DND-41 (cell line): ENCODE measurements at regions not wholly inside any gene's neighbourhood (a gene's known extent, or its start where the extent isn't known, plus 50 kb on each side); places are given as distances from the start of the nearest gene placed in this dataset.

Source experiments
- ATAC-seq: fragments of 200-7000 bp; cut with Tn5 transposase; 3 replicates; pipeline ENCODE4 v1.9.1; 2021; ENCODE audit warnings: low read depth; ENCODE audit not compliant: insufficient read depth
- DNase-seq: peaks from one replicate; pipeline ENCODE4 v3.0.0-alpha.2; 2020
- H2AFZ ChIP-seq: 2 replicates; pipeline ENCODE4 v1.6.0; 2012; ENCODE audit warnings: low read depth, low read length
- H3K27ac ChIP-seq: 2 replicates; pipeline ENCODE4 v1.5.1; 2012; ENCODE audit warnings: low read length, inconsistent platforms
- H3K27me3 ChIP-seq: fragments of 200-600 bp; sonication (generic); 2 replicates; pipeline ENCODE4 v1.6.0; 2012; ENCODE audit warnings: low read length, mild to moderate bottlenecking, inconsistent platforms; ENCODE audit not compliant: insufficient read depth, poor library complexity
- H3K36me3 ChIP-seq: 2 replicates; pipeline ENCODE4 v1.5.1; 2012; ENCODE audit warnings: low read length, inconsistent platforms; ENCODE audit not compliant: insufficient read depth
- H3K4me1 ChIP-seq: 2 replicates; pipeline ENCODE4 v1.5.1; 2012; ENCODE audit warnings: mild to moderate bottlenecking, low read length; ENCODE audit not compliant: insufficient read depth
- H3K4me2 ChIP-seq: 2 replicates; pipeline ENCODE4 v1.6.0; 2012; ENCODE audit warnings: mild to moderate bottlenecking, moderate library complexity, low read length, inconsistent platforms; ENCODE audit not compliant: insufficient read depth
- H3K4me3 ChIP-seq, 2 experiments: fragments of 200-600 bp in 1 of 2; shearing (Covaris generic) in 1 of 2; 2 replicates each; pipeline ENCODE4 v1.5.1; 2012 to 2016; ENCODE audit warnings: inconsistent platforms in 2 of 2, low read length in 2 of 2, mild to moderate bottlenecking in 2 of 2, low read depth in 1 of 2, moderate library complexity in 1 of 2
- H3K79me2 ChIP-seq: 2 replicates; pipeline ENCODE4 v1.6.0; 2012; ENCODE audit warnings: low read length, inconsistent platforms; ENCODE audit not compliant: insufficient read depth
- H3K9ac ChIP-seq: 2 replicates; pipeline ENCODE4 v1.6.0; 2012; ENCODE audit warnings: low read depth, mild to moderate bottlenecking, inconsistent platforms, low read length, moderate library complexity
- H3K9me3 ChIP-seq: 2 replicates; pipeline ENCODE4 v1.5.1; 2012; ENCODE audit warnings: low read length, moderate library complexity, mild to moderate bottlenecking, inconsistent platforms; ENCODE audit not compliant: insufficient read depth, severe bottlenecking
- H4K20me1 ChIP-seq: 2 replicates; pipeline ENCODE4 v1.6.0; 2012; ENCODE audit warnings: low read length; ENCODE audit not compliant: insufficient read depth
- EZH2 ChIP-seq: IDR thresholded peaks from 3 replicates; pipeline ENCODE4 v1.6.1; 2012; ENCODE audit warnings: borderline replicate concordance, low read depth, mild to moderate bottlenecking, moderate library complexity, low read length, inconsistent platforms; ENCODE audit not compliant: severe bottlenecking
- TF ChIP-seq, protein P1 (sequence below): IDR thresholded peaks from 2 replicates; pipeline ENCODE4 v1.5.1; 2012; ENCODE audit warnings: borderline replicate concordance, low read length, moderate library complexity, mild to moderate bottlenecking; ENCODE audit not compliant: poor library complexity, severe bottlenecking; ENCODE audit errors: extremely low read depth

DNA sequence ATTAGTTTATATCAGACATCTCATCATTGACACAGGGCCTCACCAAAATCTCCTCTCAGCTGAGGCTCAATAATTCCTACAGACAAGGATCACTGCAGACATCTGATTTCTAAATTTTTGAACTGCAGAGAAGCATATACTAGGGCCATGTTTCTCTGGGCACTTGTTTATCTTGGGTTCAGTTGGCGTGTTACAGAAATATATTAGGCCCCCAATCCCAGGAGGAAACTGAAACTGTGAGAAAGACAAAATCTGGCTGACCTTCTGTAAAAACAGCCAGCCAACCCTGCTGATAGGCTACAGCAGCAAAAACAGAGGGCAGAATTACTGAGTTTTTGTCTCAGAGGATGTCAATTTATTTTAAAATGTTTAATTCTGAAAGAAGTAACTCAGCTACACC is 634.6 kb downstream of the ETNK1 start:
- no peak for DNase-seq
- Histone ChIP-seq H3K4me2 (no peak overlapping the region), H3K9ac (no peak overlapping the region), H3K27me3 (no peaks in the 10 kb centered on the region), H3K9me3 (no peaks in the 10 kb centered on the region), H3K36me3 (no peaks in the 10 kb centered on the region), H3K79me2 (no peaks in the 10 kb centered on the region), H3K4me3 (no peak overlapping the region), H4K20me1 (no peaks in the 10 kb centered on the region), H3K27ac (no peak overlapping the region), H2AFZ (no peak overlapping the region), H3K4me1 (no peaks in the 10 kb centered on the region)
- TF ChIP-seq, protein P1, sequence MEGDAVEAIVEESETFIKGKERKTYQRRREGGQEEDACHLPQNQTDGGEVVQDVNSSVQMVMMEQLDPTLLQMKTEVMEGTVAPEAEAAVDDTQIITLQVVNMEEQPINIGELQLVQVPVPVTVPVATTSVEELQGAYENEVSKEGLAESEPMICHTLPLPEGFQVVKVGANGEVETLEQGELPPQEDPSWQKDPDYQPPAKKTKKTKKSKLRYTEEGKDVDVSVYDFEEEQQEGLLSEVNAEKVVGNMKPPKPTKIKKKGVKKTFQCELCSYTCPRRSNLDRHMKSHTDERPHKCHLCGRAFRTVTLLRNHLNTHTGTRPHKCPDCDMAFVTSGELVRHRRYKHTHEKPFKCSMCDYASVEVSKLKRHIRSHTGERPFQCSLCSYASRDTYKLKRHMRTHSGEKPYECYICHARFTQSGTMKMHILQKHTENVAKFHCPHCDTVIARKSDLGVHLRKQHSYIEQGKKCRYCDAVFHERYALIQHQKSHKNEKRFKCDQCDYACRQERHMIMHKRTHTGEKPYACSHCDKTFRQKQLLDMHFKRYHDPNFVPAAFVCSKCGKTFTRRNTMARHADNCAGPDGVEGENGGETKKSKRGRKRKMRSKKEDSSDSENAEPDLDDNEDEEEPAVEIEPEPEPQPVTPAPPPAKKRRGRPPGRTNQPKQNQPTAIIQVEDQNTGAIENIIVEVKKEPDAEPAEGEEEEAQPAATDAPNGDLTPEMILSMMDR = no peak
- no peak for TF ChIP-seq EZH2
- no peak for ATAC-seq

DNA sequence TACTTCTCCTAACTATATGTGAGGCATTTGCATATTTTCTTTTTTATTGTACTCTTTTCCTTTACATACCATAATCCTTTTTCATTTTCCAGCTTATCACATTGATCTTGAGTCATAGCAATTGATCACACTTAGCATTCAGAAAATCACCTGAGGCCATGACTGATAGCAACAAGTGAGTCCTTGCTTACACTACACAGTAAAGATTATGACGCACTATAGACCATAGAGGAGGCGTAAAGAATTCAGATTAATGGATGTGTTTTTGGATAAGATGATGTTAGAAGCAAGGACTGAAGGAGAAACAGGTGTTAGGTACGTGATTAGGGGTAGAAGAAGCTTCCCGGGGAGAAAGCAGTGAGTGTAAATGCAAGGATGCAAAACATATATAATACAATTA is 637.7 kb downstream of the ETNK1 start:
- no peak for ATAC-seq

DNA sequence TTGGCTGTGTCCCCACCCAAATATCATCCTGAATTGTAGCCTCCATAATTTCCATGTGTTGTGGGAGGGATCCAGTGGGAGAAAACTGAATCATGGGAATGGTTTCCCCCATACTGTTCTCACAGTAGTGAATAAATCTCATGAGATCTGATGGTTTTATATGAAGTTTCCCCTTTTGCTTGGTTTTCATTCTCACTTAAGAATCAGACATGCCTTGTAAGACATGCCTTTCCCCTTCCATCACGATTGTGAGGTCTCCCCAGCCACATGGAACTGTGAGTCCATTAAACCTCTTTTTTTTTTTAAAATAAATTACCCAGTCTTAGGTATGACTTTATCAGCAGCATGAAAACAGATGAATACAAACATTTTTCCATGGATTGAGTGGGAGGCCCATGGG is 652.9 kb downstream of the ETNK1 start:
- no peak overlapping the region for H3K4me2 ChIP-seq
- no peak overlapping the region for H3K4me3 ChIP-seq
- no peaks in the 10 kb centered on the region for H3K4me1 ChIP-seq
- no peak overlapping the region for H3K27ac ChIP-seq
- no peak overlapping the region for H3K9ac ChIP-seq
- H3K36me3 ChIP-seq = no peaks in the 10 kb centered on the region
- DNase-seq (no peak), ATAC-seq (no peak)
- no peak overlapping the region for H2AFZ ChIP-seq
- H3K9me3 ChIP-seq = no peaks in the 10 kb centered on the region
- no peaks in the 10 kb centered on the region for H3K27me3 ChIP-seq
- H3K79me2 ChIP-seq = no peaks in the 10 kb centered on the region
- TF ChIP-seq, protein P1 = no peak
- TF ChIP-seq EZH2 = no peak
- H4K20me1 ChIP-seq = no peaks in the 10 kb centered on the region

More for the DNA sequence above, 637.7 kb downstream of the ETNK1 start:
- no peak for DNase-seq
- TF ChIP-seq, protein P1 = no peak
- TF ChIP-seq EZH2 = no peak
- Histone ChIP-seq H3K36me3 (no peaks in the 10 kb centered on the region), H3K27ac (no peak overlapping the region), H3K27me3 (no peaks in the 10 kb centered on the region), H3K9ac (no peak overlapping the region), H2AFZ (no peak overlapping the region), H3K79me2 (no peaks in the 10 kb centered on the region), H3K9me3 (no peaks in the 10 kb centered on the region), H3K4me3 (no peak overlapping the region), H3K4me2 (no peak overlapping the region), H4K20me1 (no peaks in the 10 kb centered on the region), H3K4me1 (no peaks in the 10 kb centered on the region)

DNA sequence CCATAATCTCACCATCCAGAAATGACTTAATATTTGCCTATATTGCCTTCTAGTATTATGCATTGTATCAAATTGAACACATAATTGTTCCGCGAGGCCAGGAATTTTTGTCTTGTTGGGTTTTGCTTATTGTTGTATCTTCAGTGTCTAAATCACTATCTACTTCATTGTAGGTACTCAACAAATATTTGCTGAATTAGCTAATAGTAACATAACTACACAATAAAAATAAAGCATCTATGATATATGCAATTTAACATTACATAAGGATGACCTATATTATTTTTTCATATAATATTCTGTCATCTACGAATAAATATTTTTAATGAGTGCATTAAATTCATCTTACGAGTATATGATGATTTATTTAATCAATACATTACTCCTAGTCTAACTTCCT is 656.3 kb downstream of the ETNK1 start:
- Histone ChIP-seq H3K9me3 (no peaks in the 10 kb centered on the region), H3K4me2 (no peak overlapping the region), H3K9ac (no peak overlapping the region), H3K79me2 (no peaks in the 10 kb centered on the region), H3K4me3 (no peak overlapping the region), H3K36me3 (no peaks in the 10 kb centered on the region), H2AFZ (no peak overlapping the region), H3K27me3 (no peaks in the 10 kb centered on the region), H3K27ac (no peak overlapping the region), H4K20me1 (no peaks in the 10 kb centered on the region), H3K4me1 (no peaks in the 10 kb centered on the region)
- no peak for ATAC-seq
- no peak for DNase-seq
- TF ChIP-seq, protein P1 = no peak
- no peak for TF ChIP-seq EZH2
